ENCODE measurements at regions not wholly inside any gene's neighbourhood (a gene's known extent, or its start where the extent isn't known, plus 50 kb on each side); places are given as distances from the start of the nearest gene placed in this dataset.

GRCh38 chr16:73286346-73287267 lies 238.7 kb upstream of the ZFHX3 start:
- no peak for DNase-seq (ENCODE audit: low read depth in 2 of 3, low spot score in 1 of 3)

GRCh38 chr16:73285436-73286201 lies 237.7 kb upstream of the ZFHX3 start:
- no peak for DNase-seq (ENCODE audit: low read depth in 2 of 3, low spot score in 1 of 3)

- no peak for DNase-seq (ENCODE audit: low read depth in 2 of 3, low spot score in 1 of 3)
These were observed 232.5 kb upstream of the ZFHX3 start for GRCh38 chr16:73280388-73280787.

- no peak for DNase-seq (ENCODE audit: low read depth in 2 of 3, low spot score in 1 of 3)
These were observed 231.5 kb upstream of the ZFHX3 start for GRCh38 chr16:73279451-73279850.

- DNase-seq (ENCODE audit: low read depth in 2 of 3, low spot score in 1 of 3) = no peak
These were observed 229.1 kb upstream of the ZFHX3 start for GRCh38 chr16:73277071-73277470.

GRCh38 chr16:73275448-73275847 lies 227.5 kb upstream of the ZFHX3 start:
- DNase-seq (ENCODE audit: low read depth in 2 of 3, low spot score in 1 of 3) = no peak

GRCh38 chr16:73275024-73275423 lies 227.1 kb upstream of the ZFHX3 start:
- DNase-seq (ENCODE audit: low read depth in 2 of 3, low spot score in 1 of 3) = no peak

GRCh38 chr16:73274140-73274539 lies 226.2 kb upstream of the ZFHX3 start:
- no peak for DNase-seq (ENCODE audit: low read depth in 2 of 3, low spot score in 1 of 3)

- DNase-seq (ENCODE audit: low read depth in 2 of 3, low spot score in 1 of 3) = no peak
These were observed 220.6 kb upstream of the ZFHX3 start for GRCh38 chr16:73268366-73268993.

GRCh38 chr16:73265935-73266334 lies 218.0 kb upstream of the ZFHX3 start:
- DNase-seq (ENCODE audit: low read depth in 2 of 3, low spot score in 1 of 3) = no peak

- DNase-seq (ENCODE audit: low read depth in 2 of 3, low spot score in 1 of 3) = no peak
These were observed 217.4 kb upstream of the ZFHX3 start for GRCh38 chr16:73265124-73265837.

GRCh38 chr16:73262931-73263330 lies 215.0 kb upstream of the ZFHX3 start:
- DNase-seq (ENCODE audit: low read depth in 2 of 3, low spot score in 1 of 3) = no peak

GRCh38 chr16:73255031-73255430 lies 207.1 kb upstream of the ZFHX3 start:
- DNase-seq (ENCODE audit: low read depth in 2 of 3, low spot score in 1 of 3) = no peak

- no peak for DNase-seq (ENCODE audit: low read depth in 2 of 3, low spot score in 1 of 3)
These were observed 206.1 kb upstream of the ZFHX3 start for GRCh38 chr16:73253922-73254480.

- no peak for DNase-seq (ENCODE audit: low read depth in 2 of 3, low spot score in 1 of 3)
These were observed 204.5 kb upstream of the ZFHX3 start for GRCh38 chr16:73252446-73252845.

- DNase-seq (ENCODE audit: low read depth in 2 of 3, low spot score in 1 of 3) = no peak
These were observed 203.7 kb upstream of the ZFHX3 start for GRCh38 chr16:73251608-73252007.

- no peak for DNase-seq (ENCODE audit: low read depth in 2 of 3, low spot score in 1 of 3)
These were observed 200.4 kb upstream of the ZFHX3 start for GRCh38 chr16:73248316-73248715.

- no peak for DNase-seq (ENCODE audit: low read depth in 2 of 3, low spot score in 1 of 3)
These were observed 193.0 kb upstream of the ZFHX3 start for GRCh38 chr16:73240920-73241319.

- no peak for DNase-seq (ENCODE audit: low read depth in 2 of 3, low spot score in 1 of 3)
These were observed 189.7 kb upstream of the ZFHX3 start for GRCh38 chr16:73237601-73238000.

GRCh38 chr16:73234496-73234895 lies 186.6 kb upstream of the ZFHX3 start:
- DNase-seq (ENCODE audit: low read depth in 2 of 3, low spot score in 1 of 3) = no peak
